ENCODE measurements at regions not wholly inside any gene's neighbourhood (a gene's known extent, or its start where the extent isn't known, plus 50 kb on each side); places are given as distances from the start of the nearest gene placed in this dataset.

DNA sequence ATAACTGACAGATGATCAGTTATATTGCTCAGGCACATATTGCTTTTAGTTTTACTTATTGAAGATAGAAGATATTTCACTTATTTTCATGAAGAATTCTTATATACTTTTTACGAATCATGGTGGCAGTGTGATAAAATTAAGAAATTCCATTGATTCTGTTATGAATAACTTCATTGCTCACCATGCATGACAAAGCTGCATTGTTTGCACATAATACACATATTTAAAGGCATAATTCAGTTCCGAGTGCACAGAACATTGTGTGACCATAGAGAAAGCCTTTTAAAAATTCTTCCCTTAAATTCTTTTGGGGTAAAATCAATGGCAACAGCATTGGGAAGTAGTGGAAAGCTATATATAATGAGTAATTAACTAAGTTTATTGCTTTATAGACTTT lies 82.5 kb upstream of the NAALADL2 start:
- DNase-seq (ENCODE audit: low spot score): no peak

- DNase-seq (ENCODE audit: low spot score): no peak
These were observed 81.3 kb upstream of the NAALADL2 start for GRCh38 chr3:174777813-174778212.

GRCh38 chr3:174783502-174783901 lies 75.6 kb upstream of the NAALADL2 start:
- no peak for DNase-seq (ENCODE audit: low spot score)

GRCh38 chr3:174784206-174784934 lies 74.8 kb upstream of the NAALADL2 start:
- DNase-seq (ENCODE audit: low spot score): no peak

GRCh38 chr3:174786825-174787224 lies 72.3 kb upstream of the NAALADL2 start:
- no peak for DNase-seq (ENCODE audit: low spot score)

- DNase-seq (ENCODE audit: low spot score): no peak
These were observed 68.0 kb upstream of the NAALADL2 start for GRCh38 chr3:174791161-174791560.

GRCh38 chr3:174792864-174793263 lies 66.3 kb upstream of the NAALADL2 start:
- no peak for DNase-seq (ENCODE audit: low spot score)

All from ureter (tissue), 1 donor.